Spleen (tissue), 7 donors: ENCODE measurements at regions not wholly inside any gene's neighbourhood (a gene's known extent, or its start where the extent isn't known, plus 50 kb on each side); places are given as distances from the start of the nearest gene placed in this dataset.

Experiments used
- CTCF ChIP-seq, 11 experiments: fragments of 200-600 bp in 7 of 11; fragments of 450-650 bp in 4 of 11; sonication (generic) in 4 of 11; IDR thresholded peaks in 8 of 11; conservative IDR thresholded peaks in 3 of 11; 1 replicate in 7 of 11; 2 replicates in 4 of 11; pipeline versions ENCODE4 v1.4.0 to v1.8.0; 2016 to 2021; ENCODE audit warnings: antibody characterized with exemption in 11 of 11, inconsistent platforms in 4 of 11, mild to moderate bottlenecking in 1 of 11
- POLR2AphosphoS5 ChIP-seq, 3 donors: sonication (generic); formaldehyde crosslinking; IDR thresholded peaks; one replicate each; pipeline ENCODE4 v1.5.1; 2017; ENCODE audit warnings: antibody characterized with exemption in 3 of 3
- donor health status: DM: no; HTN: no; CAD: no; lungs with moderate emphysema.
- donor health status: DM: no; HTN: no; CAD: no.
- donor health status: DM: no; HTN: no; CAD: no.

GRCh38 chr11:29553990-29554389 lies 462.8 kb downstream of the KCNA4 start:
- TF ChIP-seq CTCF (IDR thresholded peaks at IDR 0.05 in 8 of 11, conservative IDR thresholded peaks at IDR 0.05 in 3 of 11): no peak
- no peak for TF ChIP-seq POLR2AphosphoS5 (IDR thresholded peaks at IDR 0.05)
